Type B pancreatic cell (in vitro differentiated cells): ENCODE measurements at regions not wholly inside any gene's neighbourhood (a gene's known extent, or its start where the extent isn't known, plus 50 kb on each side); places are given as distances from the start of the nearest gene placed in this dataset.

Experiments used
- DNase-seq: peaks from one replicate; pipeline ENCODE4 v3.0.0; 2021; ENCODE audit warnings: mixed read lengths; ENCODE audit not compliant: unreplicated experiment; ENCODE audit errors: extremely low spot score
- H3K27ac Mint-ChIP-seq: 2 replicates; pipeline ENCODE4 v1.8.0; 2021; ENCODE audit warnings: mild to moderate bottlenecking, mixed read lengths
- H3K27me3 Mint-ChIP-seq: 2 replicates; pipeline ENCODE4 v1.8.0; 2021; ENCODE audit warnings: mixed read lengths
- H3K36me3 Mint-ChIP-seq: 2 replicates; pipeline ENCODE4 v1.8.0; 2021; ENCODE audit warnings: mixed read lengths
- H3K4me1 Mint-ChIP-seq: one replicate; pipeline ENCODE4 v1.8.0; 2021; ENCODE audit warnings: mixed read lengths; ENCODE audit not compliant: unreplicated experiment
- H3K4me3 Mint-ChIP-seq: 2 replicates; pipeline ENCODE4 v1.8.0; 2021; ENCODE audit warnings: mild to moderate bottlenecking, mixed read lengths
- H3K9me3 Mint-ChIP-seq: 2 replicates; pipeline ENCODE4 v1.8.0; 2021; ENCODE audit warnings: mixed read lengths
- TF ChIP-seq, protein P1 (sequence below): fragments of 200-600 bp; sonication (generic); conservative IDR thresholded peaks from 2 replicates; pipeline ENCODE4 v1.5.0; 2021; ENCODE audit warnings: antibody characterized with exemption, mild to moderate bottlenecking

DNA sequence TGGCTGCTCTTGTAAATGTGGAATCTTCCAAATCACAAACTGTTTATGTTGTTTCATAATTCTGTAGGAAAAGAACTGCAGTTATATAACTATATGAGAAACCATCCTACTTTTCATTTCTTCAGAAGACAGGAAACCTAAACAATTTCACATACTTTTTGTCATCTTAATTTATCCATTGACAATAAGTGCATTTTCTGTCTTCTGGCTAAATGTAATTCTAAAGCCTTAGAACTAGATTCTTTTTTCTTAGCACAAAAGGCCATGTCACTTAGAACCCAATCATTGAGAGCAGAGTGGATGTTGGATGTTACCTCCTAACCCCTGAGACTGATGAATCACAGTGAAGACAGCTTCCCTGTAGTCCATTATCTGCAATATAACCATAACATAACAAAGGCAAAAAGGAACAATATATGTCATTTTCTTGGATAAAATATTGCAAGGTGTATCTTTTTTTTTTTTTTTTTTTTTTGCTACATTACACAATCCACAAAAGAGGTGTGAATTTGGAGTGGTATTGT, 410.2 kb upstream of the PRMT6 start:
- no peaks in the 10 kb centered on the region for H3K4me1 Mint-ChIP-seq
- no peaks in the 10 kb centered on the region for H3K36me3 Mint-ChIP-seq
- H3K27ac Mint-ChIP-seq = no peak overlapping the region
- DNase-seq = no peak
- H3K27me3 Mint-ChIP-seq = no peaks in the 10 kb centered on the region
- no peaks in the 10 kb centered on the region for H3K9me3 Mint-ChIP-seq
- no peak overlapping the region for H3K4me3 Mint-ChIP-seq
- TF ChIP-seq, protein P1, sequence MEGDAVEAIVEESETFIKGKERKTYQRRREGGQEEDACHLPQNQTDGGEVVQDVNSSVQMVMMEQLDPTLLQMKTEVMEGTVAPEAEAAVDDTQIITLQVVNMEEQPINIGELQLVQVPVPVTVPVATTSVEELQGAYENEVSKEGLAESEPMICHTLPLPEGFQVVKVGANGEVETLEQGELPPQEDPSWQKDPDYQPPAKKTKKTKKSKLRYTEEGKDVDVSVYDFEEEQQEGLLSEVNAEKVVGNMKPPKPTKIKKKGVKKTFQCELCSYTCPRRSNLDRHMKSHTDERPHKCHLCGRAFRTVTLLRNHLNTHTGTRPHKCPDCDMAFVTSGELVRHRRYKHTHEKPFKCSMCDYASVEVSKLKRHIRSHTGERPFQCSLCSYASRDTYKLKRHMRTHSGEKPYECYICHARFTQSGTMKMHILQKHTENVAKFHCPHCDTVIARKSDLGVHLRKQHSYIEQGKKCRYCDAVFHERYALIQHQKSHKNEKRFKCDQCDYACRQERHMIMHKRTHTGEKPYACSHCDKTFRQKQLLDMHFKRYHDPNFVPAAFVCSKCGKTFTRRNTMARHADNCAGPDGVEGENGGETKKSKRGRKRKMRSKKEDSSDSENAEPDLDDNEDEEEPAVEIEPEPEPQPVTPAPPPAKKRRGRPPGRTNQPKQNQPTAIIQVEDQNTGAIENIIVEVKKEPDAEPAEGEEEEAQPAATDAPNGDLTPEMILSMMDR = no peak

DNA sequence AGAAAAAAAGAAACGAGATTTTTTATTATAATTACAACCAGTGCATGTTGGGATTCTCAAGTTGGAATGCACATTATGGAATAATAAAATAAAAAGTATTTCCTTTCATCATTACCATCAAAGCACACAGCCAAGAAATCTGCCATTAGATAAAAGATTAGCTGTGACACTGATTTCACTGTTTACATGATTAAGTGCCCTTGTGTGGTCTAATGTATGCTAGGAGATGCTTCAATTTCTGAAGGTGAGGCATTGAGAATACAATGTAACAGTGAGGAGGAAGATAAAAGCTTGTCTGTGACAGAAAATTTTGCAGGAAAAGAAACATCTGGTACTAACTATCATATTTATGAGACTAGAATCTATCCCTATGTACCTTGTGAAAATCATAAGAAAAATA, 409.7 kb upstream of the PRMT6 start:
- Mint-ChIP-seq H3K4me1 (no peaks in the 10 kb centered on the region), H3K4me3 (no peak overlapping the region), H3K27me3 (no peaks in the 10 kb centered on the region), H3K36me3 (no peaks in the 10 kb centered on the region), H3K27ac (no peak overlapping the region), H3K9me3 (no peaks in the 10 kb centered on the region)
- TF ChIP-seq, protein P1 = no peak
- no peak for DNase-seq

DNA sequence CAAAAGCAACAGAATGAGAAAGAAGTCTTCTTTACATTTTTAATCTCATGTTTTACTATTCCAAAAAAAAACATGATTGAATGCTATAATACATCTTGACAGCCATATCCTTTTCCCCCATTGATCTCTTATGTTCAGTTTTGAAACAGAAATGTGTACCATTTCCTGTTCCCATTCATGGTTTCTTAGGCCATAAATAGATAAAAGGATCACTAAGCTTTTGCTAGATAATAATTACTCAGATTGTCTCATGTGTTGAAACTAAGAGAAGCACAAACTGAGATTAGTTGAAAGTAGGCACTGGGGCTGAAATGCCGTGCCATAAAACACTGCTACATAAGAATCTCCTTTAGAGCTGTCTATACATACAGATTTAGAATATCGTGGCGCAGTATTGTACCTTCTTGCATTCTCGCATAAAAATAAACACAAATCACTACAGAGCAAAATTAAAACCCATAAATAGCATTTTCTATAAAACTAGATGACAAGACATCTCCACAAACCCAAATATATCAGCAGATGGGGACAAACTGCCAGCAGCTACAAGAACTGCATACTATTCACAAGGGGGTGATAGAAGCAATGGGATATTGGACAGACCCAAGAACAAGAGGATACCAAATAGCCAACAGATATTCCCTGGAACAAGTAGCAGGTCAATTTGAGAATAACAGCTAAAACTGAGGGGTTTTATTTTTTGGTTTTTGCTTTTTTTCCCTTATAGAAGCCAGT, 405.3 kb upstream of the PRMT6 start:
- Mint-ChIP-seq H3K27ac (no peak overlapping the region), H3K4me1 (no peaks in the 10 kb centered on the region), H3K9me3 (peaks cover 4% of the 10 kb centered on the region), H3K4me3 (no peak overlapping the region), H3K27me3 (no peaks in the 10 kb centered on the region), H3K36me3 (no peaks in the 10 kb centered on the region)
- TF ChIP-seq, protein P1 = no peak
- no peak for DNase-seq

DNA sequence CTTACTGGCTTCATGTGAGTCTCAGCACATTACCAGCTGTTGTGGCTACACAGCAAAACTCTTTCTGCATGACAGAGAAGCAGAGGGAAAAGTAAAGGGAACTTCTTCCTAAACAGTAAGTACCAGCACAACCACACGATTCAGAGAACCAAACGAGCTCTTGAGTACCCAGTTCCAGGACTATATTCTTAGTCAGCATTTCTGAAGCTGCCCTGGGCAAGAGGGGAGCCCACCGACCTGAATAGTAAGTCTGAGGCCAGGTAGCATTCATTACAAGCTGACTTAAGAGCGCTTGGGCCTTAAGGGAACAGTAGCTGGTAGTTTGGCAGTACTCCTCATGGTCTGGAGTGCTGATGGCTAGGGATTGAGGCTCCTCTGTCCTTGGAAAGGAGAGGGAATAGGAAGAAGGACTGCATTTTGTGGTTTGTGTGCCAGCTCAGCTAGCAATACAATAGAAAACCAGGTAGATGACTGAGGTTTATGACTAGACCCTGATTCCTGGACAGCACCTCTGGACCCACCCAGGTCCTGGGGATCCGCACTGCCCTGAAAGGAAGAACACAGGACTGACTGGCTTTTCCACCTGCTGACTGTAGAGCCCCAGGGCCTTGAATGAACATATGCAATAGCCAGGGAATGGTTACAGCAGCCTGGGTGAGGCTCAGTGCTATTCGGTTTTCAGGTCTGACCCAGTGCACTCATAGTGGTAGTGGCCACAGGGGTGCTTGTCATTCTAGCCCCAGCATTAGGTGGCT, 396.8 kb upstream of the PRMT6 start:
- peak overlapping the region; percentile 14 for H3K27ac Mint-ChIP-seq
- H3K9me3 Mint-ChIP-seq = peaks cover 9% of the 10 kb centered on the region
- TF ChIP-seq, protein P1 = no peak
- H3K4me3 Mint-ChIP-seq = no peak overlapping the region
- H3K27me3 Mint-ChIP-seq = no peaks in the 10 kb centered on the region
- DNase-seq = no peak
- no peaks in the 10 kb centered on the region for H3K36me3 Mint-ChIP-seq
- H3K4me1 Mint-ChIP-seq = no peaks in the 10 kb centered on the region

DNA sequence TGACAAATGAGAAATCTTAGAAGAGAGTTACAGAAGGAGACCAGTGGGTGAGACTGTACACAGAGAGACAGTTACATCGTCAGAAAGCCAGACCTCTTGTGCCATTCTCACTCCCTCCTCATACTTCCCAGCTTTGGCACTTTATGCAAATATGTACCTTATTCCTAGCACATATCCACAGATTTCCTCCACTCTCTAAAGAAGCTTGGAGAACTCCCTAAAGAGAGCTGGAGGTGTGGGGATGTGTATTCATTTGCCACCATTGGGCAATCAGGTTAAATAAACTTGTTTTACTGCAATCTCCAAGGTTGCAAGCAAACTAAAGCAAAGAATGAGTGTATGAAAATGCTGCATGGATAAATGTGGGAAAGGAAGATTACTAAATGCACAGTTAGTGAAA, 380.9 kb upstream of the PRMT6 start:
- Mint-ChIP-seq H3K36me3 (no peaks in the 10 kb centered on the region), H3K27ac (no peak overlapping the region), H3K4me1 (peaks cover under 1% of the 10 kb centered on the region), H3K27me3 (no peaks in the 10 kb centered on the region), H3K4me3 (no peak overlapping the region), H3K9me3 (no peaks in the 10 kb centered on the region)
- DNase-seq = no peak
- TF ChIP-seq, protein P1 = no peak
